ENCODE measurements at regions not wholly inside any gene's neighbourhood (a gene's known extent, or its start where the extent isn't known, plus 50 kb on each side); places are given as distances from the start of the nearest gene placed in this dataset.

DNA sequence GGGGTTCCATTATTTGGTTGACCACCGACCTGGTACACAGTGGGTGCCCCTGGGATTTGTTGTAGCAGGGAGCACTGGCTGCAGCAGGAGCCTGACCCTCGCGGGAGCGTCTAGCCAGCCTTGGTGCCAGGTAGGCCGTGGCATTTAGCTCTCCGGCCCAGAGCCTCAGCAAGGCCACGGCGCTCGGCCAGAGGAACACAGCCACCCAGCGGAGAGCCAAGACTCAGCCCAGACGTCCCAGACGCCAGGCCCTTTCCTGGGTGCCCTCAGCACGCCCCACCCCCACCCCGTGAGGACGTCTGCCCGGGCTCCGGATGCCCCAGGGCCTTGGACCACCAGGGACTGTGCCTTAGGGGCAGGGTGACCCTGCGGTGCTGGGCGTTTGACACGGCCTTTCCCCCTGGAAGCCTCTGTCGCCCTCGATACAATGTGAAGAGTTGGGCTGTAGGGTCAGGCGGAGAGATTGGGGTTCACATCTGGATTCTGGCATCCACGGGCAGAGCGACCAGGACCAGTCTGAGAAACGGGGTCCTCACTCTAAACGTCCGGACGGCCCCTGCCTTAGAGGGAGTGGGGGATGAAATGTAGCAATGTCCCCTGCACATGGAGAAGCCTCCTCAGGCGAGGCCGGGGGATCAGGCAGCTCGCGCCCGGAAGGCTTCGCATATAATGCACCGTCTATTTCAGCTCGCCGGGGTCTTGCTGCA, 99.2 kb upstream of the FGF3 start:
- no peak for DNase-seq (ENCODE audit: low spot score)

DNA sequence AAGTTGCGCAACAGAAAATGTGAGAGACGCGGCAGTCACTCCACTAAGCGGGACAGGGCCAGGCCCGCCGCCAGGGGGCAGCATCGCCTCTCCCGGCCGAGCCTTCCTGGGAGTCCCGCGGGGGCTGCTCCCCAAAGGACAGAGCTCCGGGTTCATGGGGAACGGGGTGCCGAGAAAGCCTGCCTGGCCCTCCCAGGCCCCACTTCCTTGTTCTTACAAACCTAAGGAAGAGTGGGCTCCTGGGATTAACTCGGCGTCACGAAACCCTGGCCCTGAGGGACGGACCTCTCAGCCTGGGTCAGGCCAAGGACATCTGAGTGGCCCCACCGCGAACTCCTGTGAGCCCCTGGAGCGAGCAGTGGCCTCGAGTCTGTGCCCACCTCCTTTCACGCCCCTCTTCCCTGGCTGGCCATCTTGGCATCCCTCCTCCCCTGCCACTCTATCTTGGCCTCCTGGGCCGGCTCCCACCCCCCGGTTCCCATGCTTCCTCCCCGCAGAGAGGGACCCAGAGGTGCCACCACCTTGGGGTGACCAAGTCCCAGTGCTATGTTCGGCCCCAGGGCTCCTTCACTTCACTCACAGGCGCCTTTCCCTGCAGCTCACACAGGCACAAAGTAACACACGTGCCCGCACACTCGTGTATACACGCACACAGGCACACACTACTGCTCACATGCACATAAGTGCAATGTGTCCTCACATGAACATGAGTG, 99.9 kb upstream of the FGF3 start:
- DNase-seq (ENCODE audit: low spot score) = peak; percentile 53

DNA sequence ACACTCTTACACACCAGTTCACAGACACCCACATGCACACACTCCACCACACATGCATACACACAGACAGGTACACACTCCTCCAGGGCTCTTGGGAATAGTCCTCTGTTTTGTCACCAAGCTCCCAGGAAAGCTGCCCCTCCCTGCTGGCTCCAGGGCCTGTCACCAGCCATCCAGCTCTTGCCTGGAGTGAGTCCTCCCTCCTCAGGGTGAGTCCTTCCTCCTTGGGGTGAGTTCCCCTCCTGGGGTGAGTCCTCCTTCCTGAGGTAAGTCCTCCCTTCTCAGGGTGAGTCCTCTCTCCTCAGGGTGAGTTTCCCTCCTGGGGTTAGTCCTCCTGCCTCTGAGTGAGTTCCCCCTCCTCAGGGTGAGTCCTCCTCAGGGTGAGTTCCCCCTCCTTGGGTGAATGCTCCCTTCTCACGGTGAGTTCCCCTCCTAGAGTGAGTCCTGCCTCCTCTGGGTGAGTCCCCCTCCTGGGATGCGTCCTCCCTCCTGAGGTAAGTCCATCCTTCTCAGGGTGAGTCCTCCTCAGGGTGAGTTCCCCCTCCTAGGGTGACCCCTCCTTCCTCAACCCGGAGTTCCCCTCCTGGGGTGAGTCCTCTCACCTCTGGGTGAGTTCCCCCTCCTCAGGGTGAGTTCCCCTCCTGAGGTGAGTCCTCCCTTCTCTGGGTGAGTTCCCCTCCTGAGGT, 100.6 kb upstream of the FGF3 start:
- no peak for DNase-seq (ENCODE audit: low spot score)

DNA sequence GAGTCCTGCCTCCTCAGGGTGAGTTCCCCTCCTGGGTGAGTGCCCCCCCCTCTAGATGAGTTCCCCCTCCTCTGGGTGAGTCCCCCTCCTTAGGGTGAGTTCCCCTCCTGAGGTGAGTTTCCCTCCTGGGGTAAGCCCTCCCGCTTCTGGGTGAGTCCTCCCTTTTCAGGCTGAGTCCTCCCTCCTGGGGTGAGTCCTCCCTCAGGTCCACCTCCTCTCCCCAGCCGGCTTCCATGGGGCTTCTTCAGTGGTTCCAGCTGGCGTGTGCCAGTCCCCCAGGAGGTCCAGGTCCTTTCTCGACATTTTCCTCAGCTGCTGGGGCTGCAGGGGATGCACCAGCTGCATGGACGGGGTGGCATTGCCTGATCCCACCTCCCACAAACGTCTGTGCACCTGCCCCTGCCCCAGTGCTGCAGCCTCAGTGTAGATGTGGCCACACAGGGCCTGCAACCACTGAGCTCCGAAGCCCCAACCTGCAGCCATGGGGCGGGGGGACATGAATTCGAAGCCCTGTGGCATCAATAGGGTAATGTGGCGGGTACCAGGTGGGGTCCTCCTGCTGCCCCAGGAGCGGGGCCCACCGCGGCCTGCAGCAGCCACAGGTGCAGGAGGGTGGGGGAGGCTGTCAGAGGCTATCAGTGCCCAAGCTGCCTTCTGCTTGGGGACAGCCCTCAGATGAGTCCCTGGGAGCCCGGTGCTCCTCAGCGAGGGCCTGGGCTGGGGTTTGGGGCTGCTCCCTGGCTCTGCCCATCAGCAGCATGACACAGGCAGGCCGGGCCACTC, 101.3 kb upstream of the FGF3 start:
- no peak for DNase-seq (ENCODE audit: low spot score)

DNA sequence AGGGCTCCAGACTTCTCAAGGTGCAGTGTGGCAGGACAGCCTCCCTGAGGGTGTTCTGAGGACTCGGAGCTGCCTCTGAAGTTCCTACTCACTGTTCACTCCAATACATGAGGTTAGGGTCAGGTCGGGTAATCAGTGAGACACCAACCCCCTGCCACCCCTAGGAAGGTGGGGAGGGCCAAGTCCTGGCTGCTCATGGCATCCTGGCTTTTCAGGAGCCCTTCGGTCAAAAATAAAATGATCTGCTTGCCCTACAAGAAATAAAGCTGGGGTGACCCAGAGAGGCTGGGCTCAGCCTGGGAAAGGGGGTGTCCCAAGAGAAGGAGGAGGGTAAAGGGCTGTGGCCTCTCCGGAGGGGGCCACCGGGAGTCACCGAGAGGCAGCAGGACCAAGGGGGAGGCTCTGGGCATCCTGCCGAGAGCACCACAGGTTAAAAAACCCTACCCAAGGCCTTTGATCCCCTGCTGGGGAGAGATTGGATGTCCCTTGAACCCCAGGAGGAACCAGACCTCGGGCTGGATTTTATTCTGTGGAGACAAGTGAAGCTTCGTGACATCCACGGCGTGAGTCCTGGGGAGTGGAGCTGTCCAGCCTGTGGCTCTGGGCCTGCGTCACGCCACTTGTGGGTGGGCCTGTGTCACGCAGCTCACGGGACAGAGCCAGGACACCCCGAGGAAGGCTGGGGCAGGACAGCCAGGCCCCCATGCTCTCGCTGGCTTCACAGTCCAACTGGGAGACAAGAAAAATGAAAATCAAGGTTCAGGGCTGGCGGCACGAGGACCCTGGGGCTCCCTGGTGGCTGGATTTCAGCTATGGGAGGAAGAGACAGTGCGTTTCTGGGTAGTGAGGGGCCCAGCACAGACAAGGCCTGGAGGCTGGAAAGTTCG, 102.2 kb upstream of the FGF3 start:
- no peak for DNase-seq (ENCODE audit: low spot score)

DNA sequence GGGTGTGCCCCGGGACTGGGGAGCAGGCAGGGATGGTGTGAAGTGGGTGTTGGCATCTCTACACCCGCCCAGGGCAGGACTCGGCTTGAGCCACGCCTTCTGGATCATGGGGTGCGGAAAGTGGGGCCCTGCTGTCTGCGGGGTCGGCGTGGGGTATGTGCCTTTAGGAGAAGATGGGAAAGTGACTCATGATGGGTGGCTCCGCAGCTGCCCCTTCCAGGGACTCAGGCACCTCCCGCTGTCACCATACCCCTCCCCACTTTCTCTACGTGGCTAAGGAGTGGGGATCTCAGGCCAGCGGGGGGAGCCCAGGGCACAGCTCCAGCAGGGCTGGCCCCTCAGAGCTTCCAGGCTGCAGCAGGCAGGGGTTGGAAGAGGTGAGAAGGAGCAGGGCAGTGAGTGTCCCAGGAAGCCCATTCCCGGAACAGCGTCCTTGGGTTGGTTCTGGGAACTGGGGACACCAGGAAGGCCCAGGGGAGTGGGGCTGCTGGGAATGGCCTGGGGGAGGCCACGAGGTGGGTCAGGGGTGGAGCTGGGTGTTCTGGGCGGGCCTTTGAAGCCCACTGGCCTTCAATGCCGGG, 102.9 kb upstream of the FGF3 start:
- DNase-seq (ENCODE audit: low spot score) = no peak

- no peak for DNase-seq (ENCODE audit: low spot score)
Measured at GRCh38 chr11:69922596-69923111, 103.4 kb upstream of the FGF3 start.

DNA sequence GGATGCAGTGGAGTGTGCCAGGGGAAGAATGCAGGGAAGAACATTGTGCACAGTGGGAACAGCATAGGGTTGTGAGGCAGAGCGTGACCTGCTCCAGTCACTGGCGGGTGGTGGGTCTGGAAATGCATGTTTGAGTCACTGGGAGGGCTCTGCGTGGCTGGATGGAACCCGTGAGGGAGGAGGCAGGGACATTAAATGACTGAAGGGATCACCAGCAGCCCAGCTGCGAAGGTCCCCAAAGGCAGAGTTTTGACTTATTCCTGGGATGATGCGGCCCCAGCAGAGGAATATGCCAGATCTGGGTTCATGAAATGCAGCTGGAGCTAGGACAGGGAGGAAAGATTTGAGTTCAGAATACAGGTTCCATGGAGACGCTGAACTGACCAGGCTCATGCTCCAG, 104.0 kb upstream of the FGF3 start:
- DNase-seq (ENCODE audit: low spot score) = no peak

- no peak for DNase-seq (ENCODE audit: low spot score)
Measured at GRCh38 chr11:69923641-69924307, 104.6 kb upstream of the FGF3 start.

GRCh38 chr11:69924308-69925161, 105.3 kb upstream of the FGF3 start:
- DNase-seq (ENCODE audit: low spot score) = no peak

DNA sequence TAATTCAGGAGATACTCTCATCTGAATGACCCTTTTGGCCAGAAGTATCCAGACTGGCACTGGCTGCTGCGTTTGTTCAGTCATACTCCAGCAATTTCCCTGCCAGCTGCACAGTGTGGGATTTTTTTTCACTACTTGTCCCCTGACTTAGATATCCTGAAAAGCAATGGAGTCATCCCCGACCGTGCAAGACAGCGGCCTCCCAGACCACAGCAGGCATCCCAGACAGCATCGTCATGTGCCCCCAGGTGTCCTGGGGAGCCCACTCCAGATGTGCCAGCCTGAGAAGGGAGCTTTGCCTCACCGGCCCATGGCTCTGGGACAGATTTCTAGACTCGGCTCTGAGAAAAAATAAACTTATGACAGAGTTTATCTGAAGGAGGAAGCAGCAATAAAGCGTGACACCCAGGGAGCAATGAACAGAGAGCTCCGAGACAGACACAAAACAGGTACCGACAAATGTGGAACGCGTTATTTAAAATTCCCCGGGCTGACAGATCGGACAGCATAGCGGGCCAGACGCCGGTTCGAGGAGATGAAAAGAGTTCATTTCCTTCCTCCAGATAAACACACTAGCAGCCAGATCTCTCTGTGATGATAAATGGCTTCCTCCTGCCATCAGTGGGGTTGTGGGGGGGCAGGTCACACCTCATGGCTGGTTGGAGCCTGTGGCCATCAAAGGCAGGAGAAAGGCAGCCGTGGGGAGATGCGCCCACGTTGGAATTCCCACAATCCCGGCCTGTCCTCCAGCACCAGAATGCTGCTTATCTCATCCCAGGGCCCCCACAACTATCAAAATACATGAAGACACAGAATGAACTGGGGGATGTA, 106.4 kb upstream of the FGF3 start:
- no peak for DNase-seq (ENCODE audit: low spot score)

- no peak for DNase-seq (ENCODE audit: low spot score)
Measured at GRCh38 chr11:69926376-69927050, 107.3 kb upstream of the FGF3 start.

DNA sequence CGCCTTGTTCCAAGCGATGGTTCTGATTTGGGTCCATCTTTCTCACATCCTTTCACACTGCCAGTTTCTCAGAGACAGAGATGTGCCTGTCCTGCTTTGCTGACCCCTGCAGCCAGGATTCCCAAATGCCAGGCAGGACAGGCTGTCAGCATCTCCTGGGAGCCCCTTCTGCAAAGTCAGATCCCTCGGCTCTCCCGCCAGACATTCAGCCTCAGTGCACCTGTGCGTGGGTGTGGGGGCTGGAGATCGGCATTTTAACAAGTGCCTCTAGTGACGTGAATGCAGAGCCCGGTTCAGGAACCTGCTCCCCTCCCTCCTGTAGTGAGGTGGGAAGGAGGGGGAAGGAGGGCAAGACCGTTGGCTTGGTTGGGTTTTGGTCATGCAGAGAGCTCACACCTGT, 108.9 kb upstream of the FGF3 start:
- no peak for DNase-seq (ENCODE audit: low spot score)

GRCh38 chr11:69928975-69929374, 109.8 kb upstream of the FGF3 start:
- no peak for DNase-seq (ENCODE audit: low spot score)

DNA sequence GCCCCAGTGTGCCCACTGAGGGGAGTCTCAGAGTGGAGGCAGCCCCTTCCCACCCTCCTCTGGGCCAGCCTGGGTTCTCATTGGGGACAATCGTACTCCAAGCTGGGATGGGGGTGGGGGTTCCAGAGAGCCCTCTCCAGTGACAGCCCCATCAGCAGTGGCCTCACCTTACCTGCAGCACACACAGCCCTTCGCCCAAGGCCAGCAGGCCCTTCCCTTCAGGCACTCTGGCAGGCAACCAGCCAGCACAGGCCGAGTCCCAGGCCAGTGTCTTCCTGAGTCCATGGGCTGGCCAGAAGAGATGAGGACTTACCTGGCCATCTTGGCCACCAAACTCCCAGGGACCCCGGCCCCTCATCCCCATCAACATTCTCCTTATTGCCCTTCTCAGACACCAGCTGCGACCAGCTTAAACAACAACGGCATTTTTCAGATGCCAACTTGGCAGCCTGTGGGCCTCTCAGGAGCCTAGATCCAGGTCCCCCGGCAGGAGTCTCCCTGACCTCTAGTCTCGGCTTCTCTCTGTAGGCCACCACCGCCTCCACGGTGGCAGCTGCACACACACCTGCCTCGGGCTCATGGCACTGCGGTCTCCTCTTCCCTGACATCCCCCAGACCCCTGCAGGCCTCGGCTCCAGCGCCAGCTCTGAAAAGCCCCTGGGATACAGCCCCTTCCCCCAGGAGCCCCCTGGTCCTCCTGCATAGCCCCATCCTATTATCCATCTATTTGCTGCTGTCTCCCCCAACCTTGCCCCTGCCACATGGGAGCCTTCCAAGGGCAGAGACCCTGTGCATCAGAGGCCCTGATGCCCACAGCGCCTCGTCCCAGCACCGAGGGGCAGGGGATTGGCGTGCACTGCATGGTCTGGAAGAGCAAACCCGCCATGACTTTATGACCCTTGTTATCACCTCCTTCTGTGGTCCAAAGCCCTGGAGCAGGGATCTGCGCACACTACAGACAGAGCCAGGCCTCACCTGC, 111.2 kb upstream of the FGF3 start:
- no peak for DNase-seq (ENCODE audit: low spot score)

DNA sequence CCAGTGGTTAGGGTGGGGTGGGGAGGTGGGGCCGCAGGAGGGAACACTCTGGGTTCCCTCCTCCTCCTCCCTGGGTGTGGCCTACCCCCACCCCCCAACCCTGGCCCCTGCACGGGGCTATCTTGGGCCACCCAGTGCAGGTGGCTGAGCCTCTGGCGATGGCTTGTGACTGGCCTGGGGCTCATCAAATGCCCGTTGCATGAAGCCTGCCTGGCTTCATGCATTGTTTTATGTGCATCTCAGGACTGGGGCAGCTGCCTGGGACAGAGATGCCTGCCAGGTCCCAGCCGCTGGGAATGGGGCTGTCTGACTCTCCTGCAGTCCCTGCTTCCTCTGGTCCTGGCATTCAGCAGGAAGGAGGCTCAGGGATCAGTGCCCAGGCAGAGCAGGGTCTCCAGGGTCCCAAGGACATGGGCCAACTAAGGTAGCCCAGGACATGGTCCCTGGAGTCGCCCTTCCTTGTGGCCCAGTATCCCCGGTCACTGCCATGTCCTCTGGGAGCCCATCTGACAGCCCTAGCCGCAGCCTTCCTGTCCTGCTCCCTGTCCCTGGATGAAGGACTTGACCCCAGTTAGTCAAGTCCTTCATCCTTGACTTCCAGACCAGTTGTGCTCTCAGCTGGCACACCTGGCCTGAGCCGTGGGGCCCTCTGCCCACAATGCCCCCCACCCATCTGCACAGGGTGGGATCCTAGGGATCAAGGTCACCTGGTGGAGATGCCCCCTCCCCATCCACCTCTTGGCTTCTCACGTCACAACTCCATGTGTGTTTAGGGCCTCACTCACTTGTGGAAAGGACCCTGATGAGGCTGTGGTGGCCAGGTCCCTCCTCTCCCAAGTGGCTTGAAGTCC, 112.1 kb upstream of the FGF3 start:
- DNase-seq (ENCODE audit: low spot score) = no peak
